Panc1 (cell line): ENCODE measurements at regions not wholly inside any gene's neighbourhood (a gene's known extent, or its start where the extent isn't known, plus 50 kb on each side); places are given as distances from the start of the nearest gene placed in this dataset.

ENCODE experiments used
- ATAC-seq: fragments of 200-7000 bp; cut with Tn5 transposase; 2 replicates; pipeline ENCODE4 v1.9.1; 2020; ENCODE audit warnings: mild to moderate bottlenecking, moderate library complexity
- BruUV-seq: library from RNA; stranded (reverse); fragments of 400-500 nt; replicated peaks from 2 replicates; lab custom pipeline; 2021; lab: Mats Ljungman, UMichigan
- CTCF ChIA-PET: fragments of 300-600 bp; sonication (Branson Sonifier 250); formaldehyde crosslinking; loops from one replicate; lab custom pipeline; 2022; ENCODE audit warnings: antibody characterized with exemption; lab: Charles Lee
- POLR2A ChIA-PET: fragments of 300-600 bp; sonication (Branson Sonifier 250); formaldehyde crosslinking; loops from one replicate; lab custom pipeline; 2022; ENCODE audit warnings: antibody characterized with exemption; lab: Charles Lee
- DNase-seq: peaks from one replicate; pipeline ENCODE4 v3.0.0-alpha.2; 2010; ENCODE audit warnings: low read depth, low spot score
- H3K27ac ChIP-seq: 2 replicates; pipeline ENCODE4 v1.5.1; 2011; ENCODE audit warnings: mild to moderate bottlenecking, low read length, inconsistent platforms
- H3K27me3 ChIP-seq: fragments of 200-500 bp; sonication (Bioruptor generic); 2 replicates; pipeline ENCODE4 v1.6.0; 2014; ENCODE audit warnings: low read length, inconsistent platforms; ENCODE audit not compliant: control insufficient read depth, insufficient read depth
- H3K36me3 ChIP-seq: fragments of 200-500 bp; sonication (Bioruptor generic); 2 replicates; pipeline ENCODE4 v1.5.1; 2014; ENCODE audit warnings: inconsistent platforms, mild to moderate bottlenecking, low read length, moderate library complexity; ENCODE audit not compliant: control insufficient read depth, insufficient read depth
- H3K4me1 ChIP-seq: 2 replicates; pipeline ENCODE4 v1.5.1; 2011; ENCODE audit warnings: inconsistent platforms, mild to moderate bottlenecking, low read length, moderate library complexity; ENCODE audit not compliant: control insufficient read depth, insufficient read depth
- H3K4me3 ChIP-seq, 2 experiments: 2 replicates each; pipeline ENCODE4 v1.5.1; 2011 to 2012; ENCODE audit warnings: low read depth in 2 of 2, low read length in 2 of 2, mild to moderate bottlenecking in 2 of 2, inconsistent platforms in 1 of 2, moderate library complexity in 1 of 2
- H3K9me3 ChIP-seq: fragments of 200-500 bp; sonication (Bioruptor generic); 2 replicates; pipeline ENCODE4 v1.5.1; 2014; ENCODE audit warnings: low read depth, mild to moderate bottlenecking, inconsistent platforms, low read length, moderate library complexity; ENCODE audit not compliant: control insufficient read depth, insufficient read depth
- CTCF ChIP-seq: fragments of 450-650 bp; IDR thresholded peaks from 2 replicates; pipeline ENCODE4 v1.5.1; 2017; ENCODE audit warnings: mild to moderate bottlenecking
- POLR2AphosphoS5 ChIP-seq: IDR thresholded peaks from 2 replicates; pipeline ENCODE4 v1.6.1; 2012; ENCODE audit warnings: mild to moderate bottlenecking, low read depth, low read length, moderate library complexity
- REST ChIP-seq, 2 experiments: IDR thresholded peaks; 2 replicates each; pipeline ENCODE4 v1.6.1; 2011 to 2012; ENCODE audit warnings: low read depth in 2 of 2, control low read depth in 1 of 2, low read length in 1 of 2, mild to moderate bottlenecking in 1 of 2, moderate library complexity in 1 of 2; ENCODE audit not compliant: insufficient read depth in 1 of 2
- SIN3A ChIP-seq: IDR thresholded peaks from 2 replicates; pipeline ENCODE4 v1.6.1; 2012; ENCODE audit warnings: low read depth, mild to moderate bottlenecking, low read length, moderate library complexity, borderline replicate concordance; ENCODE audit not compliant: insufficient read depth
- TCF7L2 ChIP-seq: IDR thresholded peaks from 2 replicates; pipeline ENCODE4 v1.6.1; 2011; ENCODE audit warnings: mild to moderate bottlenecking, low read depth, low read length, inconsistent platforms
- in situ Hi-C: cut with HindIII; loops from 2 replicates; pipeline ENCODE4 v1.10.0; 2016; ENCODE audit warnings: low sequenced_read_pairs, low pct_unique_long_range_greater_than_20kb
- intact Hi-C: fragments of 100-400 bp; cut with micrococcal nuclease; formaldehyde crosslinking; loops from one replicate; pipeline ENCODE4 v1.10.0; 2022; ENCODE audit not compliant: unreplicated experiment

- in situ Hi-C loops = no loop called here
- DNase-seq = no peak
- CTCF ChIA-PET = no interaction called here
- Histone ChIP-seq H3K27me3 (no peaks in the 10 kb centered on the region), H3K36me3 (no peaks in the 10 kb centered on the region), H3K4me1 (no peaks in the 10 kb centered on the region), H3K27ac (no peak overlapping the region), H3K4me3 (no peak overlapping the region), H3K9me3 (peaks cover 11% of the 10 kb centered on the region; the same call in 1 of the 2 replicates)
- no peak for ATAC-seq
- BruUV-seq = no TSS peak
- intact Hi-C loops = loop anchor here (5.0 kb wide), 1 partner anchor 47 kb away; no protein-coding TSS in a partner anchor
- POLR2A ChIA-PET = no interaction called here
- TF ChIP-seq POLR2AphosphoS5 (no peak), TCF7L2 (no peak), REST (IDR thresholded peaks at IDR 0.05; ENCODE audit: insufficient read depth in 1 of 2, low read depth in 2 of 2, low read length in 1 of 2) (no peak), SIN3A (no peak), CTCF (no peak)
Measured at GRCh38 chr17:77010667-77011066, 130.1 kb upstream of the SEC14L1 start.

- TF ChIP-seq REST (IDR thresholded peaks at IDR 0.05; ENCODE audit: insufficient read depth in 1 of 2, low read depth in 2 of 2, low read length in 1 of 2) (no peak), SIN3A (no peak), POLR2AphosphoS5 (no peak), TCF7L2 (no peak), CTCF (no peak; the same call in 1 of the 2 replicates)
- ChIA-PET CTCF (interaction anchor here (1.0 kb wide), 1 partner anchor 45 kb away, joined by 4 read pairs; no protein-coding TSS in a partner anchor), POLR2A (interaction anchor here (0.6 kb wide), 1 partner anchor 26 kb away, joined by 9 read pairs; no protein-coding TSS in a partner anchor)
- Histone ChIP-seq H3K4me1 (no peaks in the 10 kb centered on the region), H3K4me3 (no peak overlapping the region), H3K27ac (no peak overlapping the region), H3K36me3 (no peaks in the 10 kb centered on the region), H3K27me3 (no peaks in the 10 kb centered on the region), H3K9me3 (peaks cover 11% of the 10 kb centered on the region; the same call in 1 of the 2 replicates)
- DNase-seq (peak; percentile 4), ATAC-seq (no peak)
- intact Hi-C loops (loop anchor here (5.0 kb wide), 1 partner anchor 46 kb away; no protein-coding TSS in a partner anchor), in situ Hi-C loops (no loop called here)
- BruUV-seq = no TSS peak
Measured at GRCh38 chr17:77011173-77012011, 129.4 kb upstream of the SEC14L1 start.
